PC-9 (cell line): ENCODE measurements at regions not wholly inside any gene's neighbourhood (a gene's known extent, or its start where the extent isn't known, plus 50 kb on each side); places are given as distances from the start of the nearest gene placed in this dataset.

Experiments used
- EZH2 ChIP-seq: fragments of 200-600 bp; sonication (generic); IDR thresholded peaks from 2 replicates; pipeline ENCODE4 v1.8.0; 2017; ENCODE audit warnings: antibody characterized with exemption, low read depth
- TF ChIP-seq, protein P1 (sequence below): fragments of 200-600 bp; sonication (generic); conservative IDR thresholded peaks from 2 replicates; pipeline ENCODE4 v1.6.1; 2017; ENCODE audit warnings: mixed run types, antibody characterized with exemption, mild to moderate bottlenecking, moderate library complexity

GRCh38 chr18:30288662-30289414, 753.7 kb downstream of the DSC3 start:
- TF ChIP-seq, protein P1, sequence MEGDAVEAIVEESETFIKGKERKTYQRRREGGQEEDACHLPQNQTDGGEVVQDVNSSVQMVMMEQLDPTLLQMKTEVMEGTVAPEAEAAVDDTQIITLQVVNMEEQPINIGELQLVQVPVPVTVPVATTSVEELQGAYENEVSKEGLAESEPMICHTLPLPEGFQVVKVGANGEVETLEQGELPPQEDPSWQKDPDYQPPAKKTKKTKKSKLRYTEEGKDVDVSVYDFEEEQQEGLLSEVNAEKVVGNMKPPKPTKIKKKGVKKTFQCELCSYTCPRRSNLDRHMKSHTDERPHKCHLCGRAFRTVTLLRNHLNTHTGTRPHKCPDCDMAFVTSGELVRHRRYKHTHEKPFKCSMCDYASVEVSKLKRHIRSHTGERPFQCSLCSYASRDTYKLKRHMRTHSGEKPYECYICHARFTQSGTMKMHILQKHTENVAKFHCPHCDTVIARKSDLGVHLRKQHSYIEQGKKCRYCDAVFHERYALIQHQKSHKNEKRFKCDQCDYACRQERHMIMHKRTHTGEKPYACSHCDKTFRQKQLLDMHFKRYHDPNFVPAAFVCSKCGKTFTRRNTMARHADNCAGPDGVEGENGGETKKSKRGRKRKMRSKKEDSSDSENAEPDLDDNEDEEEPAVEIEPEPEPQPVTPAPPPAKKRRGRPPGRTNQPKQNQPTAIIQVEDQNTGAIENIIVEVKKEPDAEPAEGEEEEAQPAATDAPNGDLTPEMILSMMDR = no peak
- TF ChIP-seq EZH2 = no peak
